OCI-LY7 (cell line): ENCODE measurements at regions not wholly inside any gene's neighbourhood (a gene's known extent, or its start where the extent isn't known, plus 50 kb on each side); places are given as distances from the start of the nearest gene placed in this dataset.

Source experiments
- BruUV-seq: library from RNA; stranded (reverse); fragments of 400-500 nt; replicated peaks from 2 replicates; lab custom pipeline; 2021; lab: Mats Ljungman, UMichigan
- CTCF ChIA-PET: fragments of 300-600 bp; sonication (Branson Sonifier 250); formaldehyde crosslinking; loops from one replicate; lab custom pipeline; 2022; ENCODE audit warnings: antibody characterized with exemption; ENCODE audit not compliant: unreplicated experiment; lab: Charles Lee
- POLR2A ChIA-PET: fragments of 300-600 bp; sonication (Branson Sonifier 250); formaldehyde crosslinking; loops from one replicate; lab custom pipeline; 2022; ENCODE audit warnings: antibody characterized with exemption; lab: Charles Lee
- DNase-seq: peaks from one replicate; pipeline ENCODE4 v3.0.0-alpha.2; 2015; ENCODE audit warnings: low spot score
- H2AFZ ChIP-seq: fragments of 200-600 bp; sonication (generic), shearing (Covaris generic); 2 replicates; pipeline ENCODE4 v1.6.1; 2014; ENCODE audit warnings: mild to moderate bottlenecking, antibody characterized with exemption, low read length, moderate library complexity
- H3K27ac ChIP-seq: fragments of 200-600 bp; sonication (generic); 2 replicates; pipeline ENCODE4 v1.5.1; 2014; ENCODE audit warnings: mixed run types, low read depth, mild to moderate bottlenecking, moderate library complexity, low read length, inconsistent platforms; ENCODE audit not compliant: poor library complexity, severe bottlenecking
- H3K36me3 ChIP-seq: fragments of 200-600 bp; sonication (generic); 2 replicates; pipeline ENCODE4 v1.6.1; 2014; ENCODE audit warnings: mild to moderate bottlenecking, antibody characterized with exemption, low read length, moderate library complexity, mixed read lengths; ENCODE audit not compliant: insufficient read depth
- H3K4me1 ChIP-seq: fragments of 200-600 bp; sonication (generic); 2 replicates; pipeline ENCODE4 v1.5.1; 2014; ENCODE audit warnings: mild to moderate bottlenecking, low read length; ENCODE audit not compliant: insufficient read depth, poor library complexity, severe bottlenecking
- H3K4me2 ChIP-seq: fragments of 200-600 bp; sonication (generic); 2 replicates; pipeline ENCODE4 v1.6.1; 2014; ENCODE audit warnings: mild to moderate bottlenecking, low read length
- H3K4me3 ChIP-seq: fragments of 200-600 bp; sonication (generic); 2 replicates; pipeline ENCODE4 v1.5.1; 2014; ENCODE audit warnings: mild to moderate bottlenecking, low read depth, low read length; ENCODE audit not compliant: poor library complexity, severe bottlenecking
- H3K79me2 ChIP-seq: fragments of 200-600 bp; sonication (generic); 2 replicates; pipeline ENCODE4 v1.6.1; 2016; ENCODE audit warnings: low read depth, mild to moderate bottlenecking, low read length, moderate library complexity, mixed read lengths; ENCODE audit not compliant: insufficient read depth
- H3K9me2 ChIP-seq: fragments of 200-600 bp; sonication (generic); 2 replicates; pipeline ENCODE4 v1.6.1; 2016; ENCODE audit warnings: mild to moderate bottlenecking, low read length, mixed read lengths; ENCODE audit not compliant: insufficient read depth
- H3K9me3 ChIP-seq: fragments of 200-600 bp; sonication (generic); 2 replicates; pipeline ENCODE4 v1.6.1; 2014; ENCODE audit warnings: mild to moderate bottlenecking, mixed run types, low read length, mixed read lengths
- H4K20me1 ChIP-seq: fragments of 200-600 bp; sonication (generic); 2 replicates; pipeline ENCODE4 v1.6.1; 2014; ENCODE audit warnings: mild to moderate bottlenecking, antibody characterized with exemption, low read length, moderate library complexity, mixed read lengths; ENCODE audit not compliant: insufficient read depth
- EZH2phosphoT487 ChIP-seq: fragments of 200-600 bp; sonication (generic); IDR thresholded peaks from 2 replicates; pipeline ENCODE4 v1.6.1; 2018; ENCODE audit warnings: low read depth, borderline replicate concordance, mild to moderate bottlenecking, mixed run types, antibody characterized with exemption, low read length, moderate library complexity, mixed read lengths
- intact Hi-C: fragments of 100-400 bp; cut with micrococcal nuclease; formaldehyde crosslinking; loops from one replicate; pipeline ENCODE4 v1.10.0; 2022; ENCODE audit not compliant: unreplicated experiment
- TF ChIP-seq, protein P1 (sequence below): fragments of 200-600 bp; sonication (generic); conservative IDR thresholded peaks from 2 replicates; pipeline ENCODE4 v1.5.1; 2014; ENCODE audit warnings: mild to moderate bottlenecking, antibody characterized with exemption, low read length, moderate library complexity, mixed read lengths

DNA sequence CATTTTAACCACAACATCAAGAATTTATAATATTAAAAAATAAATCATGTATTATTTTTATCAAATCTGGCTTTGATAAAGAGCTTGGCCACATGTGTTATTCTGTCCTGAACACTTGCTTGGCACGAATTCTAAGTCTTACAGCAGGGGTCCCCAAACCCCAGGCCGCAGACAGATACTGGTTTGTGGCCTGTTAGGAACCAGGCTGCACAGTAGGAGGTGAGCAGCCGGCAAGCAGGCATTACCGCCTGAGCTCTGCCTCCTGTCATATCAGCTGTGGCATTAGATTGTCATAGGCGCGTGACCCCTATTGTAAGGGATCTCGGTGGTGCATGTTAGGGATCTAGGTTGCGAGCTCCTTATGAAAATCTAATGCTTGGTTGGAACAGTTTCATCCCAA lies 127.6 kb upstream of the IVNS1ABP start:
- TF ChIP-seq, protein P1, sequence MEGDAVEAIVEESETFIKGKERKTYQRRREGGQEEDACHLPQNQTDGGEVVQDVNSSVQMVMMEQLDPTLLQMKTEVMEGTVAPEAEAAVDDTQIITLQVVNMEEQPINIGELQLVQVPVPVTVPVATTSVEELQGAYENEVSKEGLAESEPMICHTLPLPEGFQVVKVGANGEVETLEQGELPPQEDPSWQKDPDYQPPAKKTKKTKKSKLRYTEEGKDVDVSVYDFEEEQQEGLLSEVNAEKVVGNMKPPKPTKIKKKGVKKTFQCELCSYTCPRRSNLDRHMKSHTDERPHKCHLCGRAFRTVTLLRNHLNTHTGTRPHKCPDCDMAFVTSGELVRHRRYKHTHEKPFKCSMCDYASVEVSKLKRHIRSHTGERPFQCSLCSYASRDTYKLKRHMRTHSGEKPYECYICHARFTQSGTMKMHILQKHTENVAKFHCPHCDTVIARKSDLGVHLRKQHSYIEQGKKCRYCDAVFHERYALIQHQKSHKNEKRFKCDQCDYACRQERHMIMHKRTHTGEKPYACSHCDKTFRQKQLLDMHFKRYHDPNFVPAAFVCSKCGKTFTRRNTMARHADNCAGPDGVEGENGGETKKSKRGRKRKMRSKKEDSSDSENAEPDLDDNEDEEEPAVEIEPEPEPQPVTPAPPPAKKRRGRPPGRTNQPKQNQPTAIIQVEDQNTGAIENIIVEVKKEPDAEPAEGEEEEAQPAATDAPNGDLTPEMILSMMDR = no peak
- no peak for TF ChIP-seq EZH2phosphoT487

DNA sequence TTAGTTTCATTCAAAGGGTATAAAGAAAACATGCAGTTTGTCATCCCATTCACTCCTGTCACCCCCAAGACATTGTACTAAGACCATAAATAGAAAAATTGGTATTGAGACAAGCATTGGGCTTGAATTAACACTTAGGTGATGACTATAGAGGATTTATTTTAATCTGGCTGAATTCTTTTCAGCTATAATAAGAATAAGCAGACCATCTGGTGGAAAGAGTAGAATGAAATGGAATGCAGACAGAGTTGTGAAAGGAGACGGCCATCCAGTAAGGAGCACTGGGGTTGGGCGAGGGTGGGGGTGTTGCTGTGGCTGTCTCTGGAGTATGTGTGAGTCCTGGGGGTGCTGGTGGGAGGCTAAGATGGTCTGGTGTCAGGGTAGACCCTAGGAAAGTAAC lies 125.0 kb upstream of the IVNS1ABP start:
- no peaks in the 10 kb centered on the region for H3K9me3 ChIP-seq
- H3K9me2 ChIP-seq = no peaks in the 10 kb centered on the region
- no peaks in the 10 kb centered on the region for H3K36me3 ChIP-seq
- no peaks in the 10 kb centered on the region for H4K20me1 ChIP-seq
- ChIA-PET CTCF (no interaction called here), POLR2A (no interaction called here)
- H3K4me1 ChIP-seq = no peaks in the 10 kb centered on the region
- no peak overlapping the region for H2AFZ ChIP-seq
- TF ChIP-seq, protein P1 = no peak
- TF ChIP-seq EZH2phosphoT487 = no peak
- BruUV-seq = no TSS peak
- H3K27ac ChIP-seq = no peak overlapping the region
- no peaks in the 10 kb centered on the region for H3K79me2 ChIP-seq
- H3K4me3 ChIP-seq = no peak overlapping the region
- H3K4me2 ChIP-seq = no peak overlapping the region
- intact Hi-C loops = no loop called here
- no peak for DNase-seq

More for the DNA sequence above, 127.6 kb upstream of the IVNS1ABP start:
- no peaks in the 10 kb centered on the region for H3K4me1 ChIP-seq
- no peak overlapping the region for H2AFZ ChIP-seq
- H3K9me2 ChIP-seq = no peaks in the 10 kb centered on the region
- H4K20me1 ChIP-seq = no peaks in the 10 kb centered on the region
- no TSS peak for BruUV-seq
- intact Hi-C loops = no loop called here
- no peak overlapping the region for H3K4me3 ChIP-seq
- no peaks in the 10 kb centered on the region for H3K9me3 ChIP-seq
- H3K79me2 ChIP-seq = no peaks in the 10 kb centered on the region
- no peak overlapping the region for H3K27ac ChIP-seq
- POLR2A ChIA-PET = no interaction called here
- H3K36me3 ChIP-seq = no peaks in the 10 kb centered on the region
- H3K4me2 ChIP-seq = no peak overlapping the region
- CTCF ChIA-PET = no interaction called here
- no peak for DNase-seq

DNA sequence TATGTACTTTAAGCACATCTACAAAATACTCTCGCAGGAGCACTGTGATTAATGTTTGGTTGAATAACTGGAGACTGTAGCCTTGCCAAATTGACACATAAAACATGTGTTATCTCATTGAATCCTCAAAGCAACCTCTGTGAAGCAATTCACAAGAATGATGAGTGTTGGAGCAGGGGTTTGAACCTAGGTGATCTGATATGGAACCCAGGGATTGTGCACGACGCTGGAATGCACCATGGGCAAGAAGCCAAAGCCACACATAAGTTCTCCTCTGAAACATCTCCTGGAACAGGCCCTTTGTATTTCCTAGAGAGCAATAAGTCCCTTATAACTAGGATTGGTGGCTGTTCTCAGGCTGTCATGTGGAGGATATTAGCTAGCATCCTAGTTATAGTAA lies 124.6 kb upstream of the IVNS1ABP start:
- Histone ChIP-seq H3K9me3 (no peaks in the 10 kb centered on the region), H3K79me2 (no peaks in the 10 kb centered on the region), H3K4me3 (no peak overlapping the region), H4K20me1 (no peaks in the 10 kb centered on the region), H3K4me1 (no peaks in the 10 kb centered on the region), H2AFZ (no peak overlapping the region), H3K9me2 (no peaks in the 10 kb centered on the region), H3K27ac (no peak overlapping the region), H3K4me2 (no peak overlapping the region), H3K36me3 (no peaks in the 10 kb centered on the region)
- DNase-seq = no peak
- no peak for TF ChIP-seq EZH2phosphoT487
- TF ChIP-seq, protein P1 = no peak
- POLR2A ChIA-PET = no interaction called here
- no TSS peak for BruUV-seq
- CTCF ChIA-PET = no interaction called here
- intact Hi-C loops = no loop called here
